ENCODE measurements at regions not wholly inside any gene's neighbourhood (a gene's known extent, or its start where the extent isn't known, plus 50 kb on each side); places are given as distances from the start of the nearest gene placed in this dataset.

DNA sequence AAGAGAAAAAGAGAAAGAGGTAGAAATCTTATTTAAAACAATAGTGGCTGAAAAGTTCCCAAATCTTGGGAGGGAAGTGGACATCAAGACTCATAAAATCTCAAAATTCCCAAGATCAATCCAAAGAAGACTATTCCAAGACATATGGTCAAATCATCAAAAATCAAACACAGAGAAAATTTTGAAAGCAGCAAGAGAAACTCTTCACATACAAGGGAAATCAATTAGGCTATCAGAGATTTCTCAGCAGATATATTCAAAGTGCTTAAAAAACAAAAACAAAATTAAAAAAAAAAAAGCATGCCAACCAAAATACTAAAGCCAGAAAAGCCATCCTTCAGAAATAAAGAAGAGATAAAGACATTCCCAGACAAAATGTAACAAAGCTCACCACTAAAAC is 52.6 kb upstream of the RALGPS2 start:
- TF ChIP-seq YY1 (IDR thresholded peaks at IDR 0.05; ENCODE audit: insufficient read depth, insufficient read length) (no peak), SUZ12 (IDR thresholded peaks at IDR 0.05; ENCODE audit: extremely low read depth, insufficient read depth, insufficient read length) (no peak)
